Esophagus squamous epithelium (tissue), 5 donors: ENCODE measurements at regions not wholly inside any gene's neighbourhood (a gene's known extent, or its start where the extent isn't known, plus 50 kb on each side); places are given as distances from the start of the nearest gene placed in this dataset.
"Not testable (repeated sequence)": the region's sequence is repeated elsewhere in the genome, so short reads cannot be mapped to it uniquely, and the experiment has no call there.

Experiments
- DNase-seq: peaks from one replicate; lab custom pipeline; 2025; lab: John Stamatoyannopoulos, UW
- H3K27ac ChIP-seq, 4 donors: fragments of 200-600 bp; sonication (generic); one replicate each; pipeline ENCODE4 v1.5.1; 2016 to 2019; ENCODE audit warnings: mild to moderate bottlenecking in 1 of 4
- H3K27me3 ChIP-seq, 4 donors: fragments of 200-600 bp; sonication (generic); 1 replicate in 3 of 4; 2 replicates in 1 of 4; pipeline versions ENCODE4 v1.5.1 to v1.6.0; 2017 to 2021; ENCODE audit warnings: antibody characterized with exemption in 1 of 4
- H3K36me3 ChIP-seq, 3 donors: fragments of 200-600 bp; sonication (generic); one replicate each; pipeline ENCODE4 v1.5.1; 2016 to 2019
- H3K4me1 ChIP-seq, 3 donors: fragments of 200-600 bp; sonication (generic); one replicate each; pipeline ENCODE4 v1.5.1; 2017 to 2019
- H3K4me3 ChIP-seq, 4 donors: fragments of 200-600 bp; sonication (generic); 1 replicate in 3 of 4; 2 replicates in 1 of 4; pipeline ENCODE4 v1.5.1; 2016 to 2019; ENCODE audit warnings: mild to moderate bottlenecking in 2 of 4, moderate library complexity in 1 of 4
- H3K9me3 ChIP-seq, 3 donors: fragments of 200-600 bp; sonication (generic); one replicate each; pipeline ENCODE4 v1.5.1; 2016 to 2019
- CTCF ChIP-seq, 6 experiments: fragments of 450-650 bp in 4 of 6; fragments of 200-600 bp in 2 of 6; sonication (generic) in 2 of 6; IDR thresholded peaks; one replicate each; pipeline ENCODE4 v1.5.1; 2016 to 2019; ENCODE audit warnings: antibody characterized with exemption in 6 of 6, mild to moderate bottlenecking in 4 of 6, moderate library complexity in 4 of 6
- POLR2A ChIP-seq, 4 donors: fragments of 450-650 bp; IDR thresholded peaks; one replicate each; pipeline ENCODE4 v1.6.1; 2017; ENCODE audit warnings: antibody characterized with exemption in 4 of 4, mild to moderate bottlenecking in 4 of 4, moderate library complexity in 3 of 4
- WGBS, 2 donors: methylation state at CpG; one replicate each; pipeline ENCODE4 v1.1.5; 2018; 5-methylcytosine and 5-hydroxymethylcytosine counted together
- intact Hi-C: fragments of 100-400 bp; cut with DNase I; formaldehyde crosslinking; loops from one replicate; pipeline ENCODE4 v1.15.0; 2022
- donor health status: DM: yes; HTN: yes; CAD: no.

GRCh38 chr3:166582236-166582635 lies 745.0 kb upstream of the BCHE start:
- no peak for DNase-seq
- intact Hi-C loops: no loop called here
- 75 to 83% methylated on average over 2 of the region's 2 CpGs for WGBS, 2 donors
- H3K36me3 ChIP-seq: no peaks in the 10 kb centered on the region
- no peaks in the 10 kb centered on the region for H3K27me3 ChIP-seq
- H3K9me3 ChIP-seq: no peaks in the 10 kb centered on the region
- no peak for TF ChIP-seq CTCF (IDR thresholded peaks at IDR 0.05)
- TF ChIP-seq POLR2A (IDR thresholded peaks at IDR 0.05): no peak
- H3K4me1 ChIP-seq: no peaks in the 10 kb centered on the region
- no peak overlapping the region for H3K27ac ChIP-seq
- H3K4me3 ChIP-seq: no peak overlapping the region

GRCh38 chr3:166580561-166580960 lies 743.3 kb upstream of the BCHE start:
- no peak for DNase-seq
- Histone ChIP-seq H3K4me1 (no peaks in the 10 kb centered on the region), H3K9me3 (no peaks in the 10 kb centered on the region), H3K36me3 (no peaks in the 10 kb centered on the region), H3K27me3 (no peaks in the 10 kb centered on the region), H3K27ac (no peak overlapping the region), H3K4me3 (no peak overlapping the region)
- TF ChIP-seq POLR2A (IDR thresholded peaks at IDR 0.05): no peak
- no peak for TF ChIP-seq CTCF (IDR thresholded peaks at IDR 0.05)
- WGBS, 2 donors: 75% methylated on average over 6 of the region's 6 CpGs
- intact Hi-C loops: no loop called here

- Histone ChIP-seq H3K36me3 (no peaks in the 10 kb centered on the region), H3K4me1 (no peaks in the 10 kb centered on the region), H3K4me3 (no peak overlapping the region), H3K27ac (no peak overlapping the region), H3K27me3 (no peaks in the 10 kb centered on the region), H3K9me3 (no peaks in the 10 kb centered on the region)
- no peak for DNase-seq
- WGBS, 2 donors: 60 to 69% methylated on average over 4 of the region's 4 CpGs
- TF ChIP-seq CTCF (IDR thresholded peaks at IDR 0.05) (no peak), POLR2A (IDR thresholded peaks at IDR 0.05) (no peak)
- intact Hi-C loops: no loop called here
Observed at GRCh38 chr3:166575161-166575560, 737.9 kb upstream of the BCHE start.

GRCh38 chr3:166571686-166572085 lies 734.5 kb upstream of the BCHE start:
- H3K36me3 ChIP-seq, intact Hi-C loops, H3K27ac ChIP-seq: not testable (repeated sequence)

GRCh38 chr3:166570102-166570501 lies 732.9 kb upstream of the BCHE start:
- no peak overlapping the region for H3K27ac ChIP-seq
- H3K9me3 ChIP-seq: no peaks in the 10 kb centered on the region
- TF ChIP-seq CTCF (IDR thresholded peaks at IDR 0.05) (no peak), POLR2A (IDR thresholded peaks at IDR 0.05) (no peak)
- no peaks in the 10 kb centered on the region for H3K36me3 ChIP-seq
- intact Hi-C loops: no loop called here
- no peak overlapping the region for H3K4me3 ChIP-seq
- no peak for DNase-seq
- no peaks in the 10 kb centered on the region for H3K4me1 ChIP-seq
- H3K27me3 ChIP-seq: no peaks in the 10 kb centered on the region

More at GRCh38 chr3:166571686-166572085, 734.5 kb upstream of the BCHE start:
- WGBS, 2 donors: 58 to 67% methylated on average over 4 of the region's 4 CpGs
- not testable (repeated sequence) for H3K27me3 ChIP-seq, H3K9me3 ChIP-seq, H3K4me3 ChIP-seq, DNase-seq, H3K4me1 ChIP-seq

GRCh38 chr3:166569589-166569988 lies 732.4 kb upstream of the BCHE start:
- Histone ChIP-seq H3K27me3 (no peaks in the 10 kb centered on the region), H3K9me3 (no peaks in the 10 kb centered on the region)
- TF ChIP-seq CTCF (IDR thresholded peaks at IDR 0.05) (no peak), POLR2A (IDR thresholded peaks at IDR 0.05) (no peak)

More at GRCh38 chr3:166569589-166569988, 732.4 kb upstream of the BCHE start:
- Histone ChIP-seq H3K36me3 (no peaks in the 10 kb centered on the region), H3K27ac (no peak overlapping the region), H3K4me1 (no peaks in the 10 kb centered on the region), H3K4me3 (no peak overlapping the region)
- DNase-seq: no peak
- intact Hi-C loops: no loop called here
